ENCODE measurements at regions not wholly inside any gene's neighbourhood (a gene's known extent, or its start where the extent isn't known, plus 50 kb on each side); places are given as distances from the start of the nearest gene placed in this dataset.

DNA sequence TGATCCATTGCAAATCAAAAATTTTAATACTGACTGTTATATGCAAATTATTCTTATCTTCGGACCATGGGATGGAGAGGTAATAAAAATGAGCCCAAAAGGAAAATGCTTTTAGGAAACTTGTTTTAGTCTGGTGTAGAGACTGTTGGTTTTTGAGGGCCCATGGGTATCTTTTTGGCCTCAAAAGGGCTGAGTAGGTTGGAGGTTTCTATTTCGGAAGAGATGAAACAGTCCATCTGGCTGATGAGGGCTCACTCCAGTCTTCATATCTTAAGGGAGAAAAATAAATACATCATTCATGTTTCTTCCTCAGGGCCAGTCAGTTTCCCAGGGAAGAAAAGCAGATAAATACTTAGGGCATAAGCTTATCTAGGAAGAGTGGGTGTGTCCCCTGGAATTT, 290.7 kb downstream of the RMST start:
- DNase-seq (no peak), ATAC-seq (replicated peaks) (no peak)
- H3K9me3 Mint-ChIP-seq: peaks cover 0 to 1% of the 10 kb centered on the region in 2 donors
- H3K27ac Mint-ChIP-seq: no peak overlapping the region
- H3K4me1 Mint-ChIP-seq: no peaks in the 10 kb centered on the region
- H3K27me3 Mint-ChIP-seq: no peaks in the 10 kb centered on the region
- H3K4me3 Mint-ChIP-seq: no peak overlapping the region
- no peaks in the 10 kb centered on the region for H3K36me3 Mint-ChIP-seq

DNA sequence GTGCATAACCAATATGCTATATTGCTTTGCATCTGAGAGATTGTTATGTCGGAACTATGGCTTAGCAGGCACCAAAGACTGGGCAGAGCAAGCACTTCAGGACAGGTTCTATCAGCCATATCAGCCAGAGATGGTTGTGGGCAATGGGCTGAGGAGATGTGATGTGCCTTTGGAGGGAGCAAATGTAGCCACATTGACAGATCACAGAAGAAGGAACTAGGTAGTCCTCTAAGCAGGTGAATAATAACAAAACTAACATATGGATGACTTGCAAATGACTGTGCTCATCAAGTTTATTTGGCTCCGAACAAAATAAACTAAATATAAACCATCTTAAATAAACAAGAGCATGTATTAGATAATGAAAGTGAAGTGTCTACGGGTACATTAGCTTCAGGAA, 291.7 kb downstream of the RMST start:
- H3K4me3 Mint-ChIP-seq: no peak overlapping the region
- no peaks in the 10 kb centered on the region for H3K4me1 Mint-ChIP-seq
- no peaks in the 10 kb centered on the region for H3K27me3 Mint-ChIP-seq
- no peak for DNase-seq
- H3K27ac Mint-ChIP-seq: no peak overlapping the region
- H3K9me3 Mint-ChIP-seq: peaks cover 0 to 1% of the 10 kb centered on the region in 2 donors
- H3K36me3 Mint-ChIP-seq: no peaks in the 10 kb centered on the region
- ATAC-seq (replicated peaks): no peak

DNA sequence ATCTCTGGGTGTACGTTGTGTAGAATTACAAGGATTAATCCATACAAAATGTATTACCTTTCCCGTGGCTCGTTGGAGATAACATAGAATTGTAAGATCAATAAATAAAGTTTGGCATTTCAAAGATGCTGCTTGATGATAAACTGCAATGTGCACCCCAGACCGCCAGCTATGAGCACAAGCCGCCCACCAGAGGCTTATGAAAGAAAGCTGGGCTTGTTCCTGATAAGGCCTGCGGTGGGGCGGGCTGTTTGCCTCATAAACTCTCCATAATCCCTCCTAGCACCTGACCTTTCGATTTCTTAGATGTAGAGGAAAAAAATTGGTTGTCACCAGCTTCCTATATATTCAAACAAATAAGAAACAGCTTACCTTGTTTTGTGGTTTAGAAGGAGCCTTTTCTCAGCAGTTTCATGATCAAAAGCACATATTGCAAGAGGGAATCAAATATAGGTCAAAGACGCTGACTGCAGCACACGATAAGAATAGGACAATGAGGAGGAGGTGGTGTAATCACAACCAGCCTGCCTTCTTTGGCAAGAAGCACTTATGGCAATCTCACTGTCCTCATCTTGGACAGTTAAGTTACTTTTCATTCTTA, 293.6 kb downstream of the RMST start:
- ATAC-seq (replicated peaks) (no peak), DNase-seq (no peak)
- no peaks in the 10 kb centered on the region for H3K27me3 Mint-ChIP-seq
- no peaks in the 10 kb centered on the region for H3K36me3 Mint-ChIP-seq
- no peaks in the 10 kb centered on the region for H3K4me1 Mint-ChIP-seq
- no peak overlapping the region for H3K27ac Mint-ChIP-seq
- no peak overlapping the region for H3K4me3 Mint-ChIP-seq
- peaks cover 0 to 3% of the 10 kb centered on the region in 2 donors for H3K9me3 Mint-ChIP-seq

DNA sequence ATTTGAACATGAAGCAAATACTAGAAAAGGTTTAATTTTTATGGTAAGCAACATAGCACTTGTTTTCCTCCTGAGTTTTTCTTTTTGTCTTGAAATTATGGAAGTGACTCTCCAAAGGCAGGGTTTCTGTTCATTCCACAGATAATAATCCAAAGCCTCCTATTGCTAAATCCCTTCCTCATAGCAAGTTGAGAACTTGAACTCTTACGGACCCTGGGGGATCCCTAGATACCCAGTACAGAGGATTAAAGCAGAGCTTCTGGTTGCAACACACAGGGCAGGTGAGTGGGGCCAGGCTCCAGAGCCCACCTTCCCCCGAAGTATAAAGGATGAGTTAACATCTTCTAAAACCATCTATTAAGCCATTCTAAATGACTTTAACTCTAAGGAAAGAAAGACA, 294.1 kb downstream of the RMST start:
- H3K9me3 Mint-ChIP-seq: peaks cover 0 to 2% of the 10 kb centered on the region in 2 donors
- ATAC-seq (replicated peaks): no peak

DNA sequence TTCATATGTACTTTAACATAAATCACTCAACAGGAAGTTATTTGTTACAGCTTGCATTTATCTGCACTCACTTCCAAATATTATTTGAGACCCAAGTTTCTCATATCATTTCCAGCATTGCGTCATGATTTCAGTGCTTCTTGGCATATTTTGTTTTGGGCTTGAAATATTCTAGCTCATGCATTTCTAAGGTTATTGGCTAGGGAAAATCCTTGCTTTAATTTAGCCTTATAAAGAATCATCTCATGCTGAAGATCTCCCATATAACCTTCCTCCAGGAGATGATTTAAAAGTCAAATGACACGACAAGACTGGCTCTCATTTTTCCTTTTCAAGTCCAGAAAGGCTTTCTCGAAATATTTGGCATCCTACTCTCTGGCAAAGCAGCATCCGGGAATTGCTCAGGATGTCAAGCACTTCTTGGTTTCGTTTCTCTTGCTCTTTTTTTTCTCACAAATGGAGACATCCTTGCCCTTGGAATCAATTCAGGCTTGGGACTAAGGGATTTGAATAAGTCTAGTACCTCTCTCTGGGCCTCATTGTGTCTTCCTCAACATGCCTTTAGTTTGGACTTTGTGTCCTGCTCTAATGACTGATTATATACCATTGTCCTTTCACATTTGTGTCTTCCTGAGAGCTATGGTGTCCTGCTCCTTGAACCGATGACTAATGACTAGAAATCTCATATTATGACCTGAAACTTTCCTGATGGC, 295.0 kb downstream of the RMST start:
- Mint-ChIP-seq H3K9me3 (peaks cover 2 to 3% of the 10 kb centered on the region in 2 donors), H3K27ac (no peak overlapping the region), H3K36me3 (no peaks in the 10 kb centered on the region), H3K4me3 (no peak overlapping the region), H3K27me3 (no peaks in the 10 kb centered on the region), H3K4me1 (no peaks in the 10 kb centered on the region)
- DNase-seq (no peak), ATAC-seq (replicated peaks) (no peak)

More for the DNA sequence above, 294.1 kb downstream of the RMST start:
- H3K27me3 Mint-ChIP-seq: no peaks in the 10 kb centered on the region
- H3K36me3 Mint-ChIP-seq: no peaks in the 10 kb centered on the region
- no peaks in the 10 kb centered on the region for H3K4me1 Mint-ChIP-seq
- no peak overlapping the region for H3K27ac Mint-ChIP-seq
- no peak overlapping the region for H3K4me3 Mint-ChIP-seq
- no peak for DNase-seq

DNA sequence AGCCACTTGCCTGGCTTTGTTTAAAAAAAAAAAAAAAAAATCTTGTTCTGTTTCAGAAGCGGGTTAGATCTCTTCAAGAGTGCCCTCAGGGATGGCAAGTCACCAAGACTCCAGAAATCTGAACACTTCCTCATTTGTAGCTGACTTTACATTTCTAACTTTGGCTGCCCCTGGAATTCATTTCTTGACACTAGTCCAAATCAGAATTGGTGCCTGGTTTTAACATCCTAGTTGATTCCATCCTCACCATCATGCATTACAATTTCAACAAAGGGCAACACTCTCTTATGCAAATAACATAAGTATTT, 295.5 kb downstream of the RMST start:
- peaks cover 2 to 3% of the 10 kb centered on the region in 2 donors for H3K9me3 Mint-ChIP-seq
- no peak for ATAC-seq (replicated peaks)
- no peaks in the 10 kb centered on the region for H3K4me1 Mint-ChIP-seq
- H3K27ac Mint-ChIP-seq: no peak overlapping the region
- no peaks in the 10 kb centered on the region for H3K27me3 Mint-ChIP-seq
- H3K4me3 Mint-ChIP-seq: no peak overlapping the region
- no peaks in the 10 kb centered on the region for H3K36me3 Mint-ChIP-seq
- no peak for DNase-seq

DNA sequence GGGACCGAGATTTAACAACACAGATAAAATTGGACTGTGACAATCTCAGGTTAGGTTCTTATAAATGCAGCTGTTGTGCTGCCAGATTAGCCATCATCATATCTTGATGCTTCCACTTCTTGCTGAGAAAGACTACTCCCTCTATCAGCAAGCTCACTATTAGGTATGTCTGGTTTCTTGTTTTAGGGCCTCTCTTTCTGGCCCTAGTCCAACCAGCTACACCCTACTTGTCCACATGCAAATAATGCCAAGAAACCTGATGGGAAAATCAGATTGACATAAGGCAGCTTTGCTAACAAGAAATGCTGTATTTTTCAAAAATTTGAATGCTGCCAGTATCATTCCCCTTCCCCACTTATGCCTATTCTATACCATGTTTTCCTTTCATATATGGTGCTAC, 296.0 kb downstream of the RMST start:
- Mint-ChIP-seq H3K4me3 (no peak overlapping the region), H3K36me3 (no peaks in the 10 kb centered on the region), H3K9me3 (peaks cover 2 to 3% of the 10 kb centered on the region in 2 donors), H3K27me3 (no peaks in the 10 kb centered on the region), H3K4me1 (no peaks in the 10 kb centered on the region), H3K27ac (no peak overlapping the region)
- ATAC-seq (replicated peaks) (no peak), DNase-seq (no peak)

DNA sequence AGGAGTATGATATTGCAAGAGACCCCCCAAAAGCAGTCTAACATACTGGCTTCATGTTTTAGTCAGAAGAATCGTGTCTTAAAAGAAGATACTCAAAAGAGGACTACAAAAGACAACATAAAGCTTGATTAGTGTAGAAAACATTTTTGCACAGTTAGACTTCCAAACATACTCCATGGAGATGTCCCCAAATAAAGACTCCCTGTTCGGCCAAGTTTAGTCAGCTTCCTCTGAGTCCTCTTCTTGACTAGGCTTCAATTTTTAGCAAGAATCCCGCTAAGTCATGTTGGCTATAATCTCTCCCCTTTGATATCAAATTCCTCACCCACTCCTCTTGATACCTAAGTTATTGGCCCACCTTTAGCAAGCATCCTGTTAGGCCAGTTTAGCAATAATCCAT, 298.0 kb downstream of the RMST start:
- peaks cover 2 to 3% of the 10 kb centered on the region in 2 donors for H3K9me3 Mint-ChIP-seq
- no peak overlapping the region for H3K27ac Mint-ChIP-seq
- ATAC-seq (replicated peaks): no peak
- no peaks in the 10 kb centered on the region for H3K27me3 Mint-ChIP-seq
- H3K4me3 Mint-ChIP-seq: no peak overlapping the region
- H3K4me1 Mint-ChIP-seq: no peaks in the 10 kb centered on the region
- no peaks in the 10 kb centered on the region for H3K36me3 Mint-ChIP-seq
- no peak for DNase-seq

DNA sequence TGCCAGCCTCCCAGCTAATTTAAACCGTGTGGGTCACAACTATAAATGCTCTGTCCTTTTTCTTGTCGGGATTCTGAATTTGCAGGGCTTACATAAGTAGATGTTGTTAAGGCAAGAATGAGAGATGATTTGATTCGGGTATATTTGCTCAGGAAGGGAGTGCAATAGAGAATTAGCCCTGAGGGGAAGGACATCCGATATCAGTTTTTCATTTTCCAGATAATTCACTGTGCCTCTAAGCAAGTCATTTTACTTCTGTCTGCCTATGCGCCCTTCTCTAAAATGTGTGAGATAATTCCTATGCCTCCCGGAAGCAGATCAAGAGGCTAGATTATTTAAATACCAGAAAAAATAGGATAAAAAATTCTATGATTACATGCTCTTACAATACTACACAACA, 300.5 kb downstream of the RMST start:
- ATAC-seq (replicated peaks) (no peak), DNase-seq (no peak)
- H3K4me1 Mint-ChIP-seq: no peaks in the 10 kb centered on the region
- no peaks in the 10 kb centered on the region for H3K27me3 Mint-ChIP-seq
- H3K4me3 Mint-ChIP-seq: no peak overlapping the region
- no peak overlapping the region for H3K27ac Mint-ChIP-seq
- H3K9me3 Mint-ChIP-seq: peaks cover 2 to 3% of the 10 kb centered on the region in 2 donors
- no peaks in the 10 kb centered on the region for H3K36me3 Mint-ChIP-seq

DNA sequence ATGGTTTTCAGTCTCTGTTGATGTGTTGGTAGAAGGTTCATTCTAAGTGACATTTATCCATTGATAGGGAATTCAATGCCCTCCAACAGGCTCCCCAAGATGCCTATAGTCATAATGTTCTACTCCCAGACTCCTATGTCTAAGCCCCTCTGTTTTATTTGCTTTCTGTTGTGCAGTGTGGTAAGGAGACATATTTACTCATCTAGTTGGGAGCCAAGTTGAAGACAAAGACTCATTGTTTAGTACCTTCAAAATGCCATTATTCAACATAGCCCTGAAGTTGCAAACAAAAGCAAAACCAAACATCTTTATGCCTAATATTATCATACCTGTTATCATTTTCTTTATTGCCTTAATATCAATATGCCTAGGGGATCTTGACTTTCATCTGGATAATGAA, 302.1 kb downstream of the RMST start:
- no peak for ATAC-seq (replicated peaks)
- no peaks in the 10 kb centered on the region for H3K27me3 Mint-ChIP-seq
- H3K4me3 Mint-ChIP-seq: no peak overlapping the region
- peaks cover 2 to 3% of the 10 kb centered on the region in 2 donors for H3K9me3 Mint-ChIP-seq
- H3K27ac Mint-ChIP-seq: no peak overlapping the region
- no peaks in the 10 kb centered on the region for H3K36me3 Mint-ChIP-seq
- H3K4me1 Mint-ChIP-seq: no peaks in the 10 kb centered on the region
- DNase-seq: no peak

DNA sequence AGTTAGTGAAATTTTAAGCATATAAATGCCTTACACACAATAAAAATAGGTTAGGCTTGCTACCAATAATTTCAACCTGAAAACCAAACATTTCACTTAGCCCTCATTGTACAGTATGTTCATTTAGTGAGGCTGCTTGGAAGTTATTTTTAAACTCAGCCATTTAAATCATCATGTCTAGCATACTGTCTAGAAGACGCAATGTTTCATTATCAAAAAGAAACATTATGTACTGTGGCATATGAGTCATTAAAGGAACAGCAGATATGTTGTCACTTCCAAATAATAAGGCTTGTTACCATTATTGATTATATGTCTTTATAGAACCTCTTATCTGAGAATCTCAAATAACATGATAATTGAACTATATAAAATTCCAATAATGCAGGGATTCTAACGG, 304.7 kb downstream of the RMST start:
- no peaks in the 10 kb centered on the region for H3K27me3 Mint-ChIP-seq
- no peak overlapping the region for H3K4me3 Mint-ChIP-seq
- no peaks in the 10 kb centered on the region for H3K4me1 Mint-ChIP-seq
- ATAC-seq (replicated peaks) (no peak), DNase-seq (no peak)
- no peaks in the 10 kb centered on the region for H3K36me3 Mint-ChIP-seq
- peaks cover 2 to 3% of the 10 kb centered on the region in 2 donors for H3K9me3 Mint-ChIP-seq
- H3K27ac Mint-ChIP-seq: no peak overlapping the region

DNA sequence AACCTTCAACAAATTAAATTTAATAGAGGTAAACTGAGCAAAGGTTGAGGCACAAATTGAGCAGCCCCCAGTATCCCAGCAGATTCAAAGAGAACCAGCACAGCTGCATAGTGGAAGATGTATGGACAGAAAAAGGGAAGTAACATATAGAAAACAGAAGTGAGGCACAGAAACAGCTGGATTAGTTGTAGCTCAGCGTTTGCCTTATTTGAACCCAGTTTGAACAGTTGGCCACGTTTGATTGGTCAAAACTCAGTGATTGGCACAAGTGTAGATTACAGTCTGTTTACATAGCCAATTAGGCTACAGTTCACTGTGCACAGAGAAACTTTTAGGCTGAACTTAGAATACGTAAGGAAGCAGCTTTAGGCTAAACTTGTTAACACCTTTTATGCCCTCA, 315.5 kb downstream of the RMST start:
- H3K36me3 Mint-ChIP-seq: no peaks in the 10 kb centered on the region
- peaks cover 4 to 5% of the 10 kb centered on the region in 2 donors for H3K9me3 Mint-ChIP-seq
- H3K27ac Mint-ChIP-seq: no peak overlapping the region
- no peaks in the 10 kb centered on the region for H3K27me3 Mint-ChIP-seq
- no peak overlapping the region for H3K4me3 Mint-ChIP-seq
- no peak for DNase-seq
- ATAC-seq (replicated peaks): no peak
- H3K4me1 Mint-ChIP-seq: no peaks in the 10 kb centered on the region

DNA sequence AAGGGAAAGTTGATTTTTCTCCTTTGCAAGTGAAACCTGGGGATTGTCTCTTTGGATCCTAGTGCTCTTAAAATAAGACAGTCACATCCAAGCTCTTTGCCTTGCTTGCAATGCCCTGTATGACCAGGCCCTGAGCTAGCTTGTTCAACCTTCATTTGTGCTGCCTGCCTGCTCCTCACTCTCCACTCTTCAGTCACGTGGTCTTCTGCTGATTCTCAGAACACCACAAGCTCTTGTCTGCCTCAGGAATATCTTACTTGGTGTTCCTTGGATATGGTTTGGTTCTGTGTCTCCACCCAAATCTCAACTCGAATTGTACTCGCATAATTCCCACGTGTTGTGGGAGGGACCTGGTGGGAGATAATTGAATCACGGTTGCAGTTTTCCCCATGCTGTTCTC, 318.7 kb downstream of the RMST start:
- H3K4me3 Mint-ChIP-seq: no peak overlapping the region
- DNase-seq (no peak), ATAC-seq (replicated peaks) (no peak)
- H3K27me3 Mint-ChIP-seq: no peaks in the 10 kb centered on the region
- H3K36me3 Mint-ChIP-seq: no peaks in the 10 kb centered on the region
- no peaks in the 10 kb centered on the region for H3K4me1 Mint-ChIP-seq
- peaks cover 0 to 4% of the 10 kb centered on the region in 2 donors for H3K9me3 Mint-ChIP-seq
- no peak overlapping the region for H3K27ac Mint-ChIP-seq

DNA sequence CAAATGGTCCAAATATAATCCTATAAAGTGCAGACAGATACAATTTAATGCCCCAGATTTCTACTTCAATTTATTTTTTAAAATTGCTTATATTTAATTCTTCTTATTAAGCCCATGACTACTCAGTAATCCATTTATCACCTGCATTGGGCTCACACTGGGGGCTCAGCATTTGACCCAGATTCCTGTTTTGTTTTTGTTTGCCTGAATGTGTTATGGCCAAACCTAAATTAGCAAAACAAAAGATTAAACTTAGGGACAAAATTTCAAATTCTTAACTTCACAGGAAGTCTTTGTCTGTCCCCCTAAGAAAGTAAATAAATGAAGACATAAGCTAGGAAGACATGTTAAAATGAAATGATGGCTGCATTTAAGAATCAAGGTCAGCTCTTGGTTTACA, 322.3 kb downstream of the RMST start:
- peaks cover 0 to 5% of the 10 kb centered on the region in 2 donors for H3K9me3 Mint-ChIP-seq
- no peak overlapping the region for H3K27ac Mint-ChIP-seq
- H3K4me1 Mint-ChIP-seq: no peaks in the 10 kb centered on the region
- H3K27me3 Mint-ChIP-seq: no peaks in the 10 kb centered on the region
- ATAC-seq (replicated peaks) (no peak), DNase-seq (no peak)
- H3K4me3 Mint-ChIP-seq: no peak overlapping the region
- no peaks in the 10 kb centered on the region for H3K36me3 Mint-ChIP-seq

DNA sequence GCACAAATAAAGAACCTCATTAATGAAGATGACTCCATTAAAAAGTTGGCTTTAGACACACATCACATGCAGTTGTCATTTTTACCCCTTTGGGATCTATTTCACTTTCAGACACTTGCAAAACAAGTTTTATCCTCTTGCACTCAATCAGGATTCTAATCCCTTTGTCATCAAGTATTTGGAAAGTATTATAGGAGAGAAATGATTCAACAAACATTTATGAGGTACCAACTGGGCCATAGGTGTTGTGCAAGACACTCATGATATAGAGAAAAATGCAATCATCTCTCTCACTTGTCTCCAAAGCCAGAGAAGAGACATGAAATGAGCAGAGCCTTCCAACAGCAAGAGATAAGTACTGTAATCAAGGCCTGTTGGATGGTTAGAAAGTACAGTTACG, 327.7 kb downstream of the RMST start:
- Mint-ChIP-seq H3K9me3 (peaks cover 9 to 15% of the 10 kb centered on the region in 2 donors), H3K4me3 (no peak overlapping the region), H3K27ac (no peak overlapping the region), H3K4me1 (no peaks in the 10 kb centered on the region), H3K36me3 (no peaks in the 10 kb centered on the region), H3K27me3 (no peaks in the 10 kb centered on the region)
- DNase-seq (no peak), ATAC-seq (replicated peaks) (no peak)

All from stimulated activated naive B cell treated with anti-CD40 and anti-IgM and Interleukin-4, amounts not matched to agents 10 μg/mL and 1 μg/mL and 100 μg/mL, for 72 hours (primary cell).